Liver (tissue), 8 donors: ENCODE measurements at regions not wholly inside any gene's neighbourhood (a gene's known extent, or its start where the extent isn't known, plus 50 kb on each side); places are given as distances from the start of the nearest gene placed in this dataset.

ENCODE experiments used
- DNase-seq: peaks from one replicate; pipeline ENCODE4 v3.0.0-alpha.2; 2017; ENCODE audit warnings: low spot score
- H3K27ac ChIP-seq, 2 donors: one replicate each; pipeline ENCODE4 v1.7.0; 2013; ENCODE audit warnings: inconsistent platforms in 2 of 2, low read length in 2 of 2, control low read depth in 1 of 2, low read depth in 1 of 2, mild to moderate bottlenecking in 1 of 2
- H3K27me3 ChIP-seq, 4 donors: one replicate each; pipeline versions ENCODE4 v1.6.1 to v1.7.0; 2013; ENCODE audit warnings: low read length in 3 of 4, inconsistent platforms in 1 of 4, mild to moderate bottlenecking in 1 of 4, moderate library complexity in 1 of 4; ENCODE audit not compliant: control insufficient read depth in 4 of 4, insufficient read depth in 4 of 4
- H3K36me3 ChIP-seq, 4 donors: one replicate each; pipeline versions ENCODE4 v1.6.1 to v1.7.0; 2013; ENCODE audit warnings: low read length in 3 of 4, mild to moderate bottlenecking in 3 of 4, low read depth in 1 of 4, moderate library complexity in 1 of 4; ENCODE audit not compliant: control insufficient read depth in 4 of 4, insufficient read depth in 3 of 4
- H3K4me1 ChIP-seq, 4 donors: one replicate each; pipeline versions ENCODE4 v1.6.1 to v1.7.0; 2013; ENCODE audit warnings: low read length in 3 of 4, mild to moderate bottlenecking in 3 of 4, moderate library complexity in 1 of 4; ENCODE audit not compliant: control insufficient read depth in 4 of 4, insufficient read depth in 4 of 4
- H3K4me3 ChIP-seq, 3 donors: one replicate each; pipeline versions ENCODE4 v1.6.1 to v1.7.0; 2013; ENCODE audit warnings: low read length in 3 of 3, control low read depth in 1 of 3, low read depth in 1 of 3, mild to moderate bottlenecking in 1 of 3
- H3K9ac ChIP-seq, 2 donors: one replicate each; pipeline ENCODE4 v1.7.0; 2013; ENCODE audit warnings: low read length in 2 of 2, mild to moderate bottlenecking in 2 of 2, moderate library complexity in 2 of 2, control low read depth in 1 of 2, low read depth in 1 of 2
- H3K9me3 ChIP-seq, 4 donors: one replicate each; pipeline versions ENCODE4 v1.6.1 to v1.7.0; 2013; ENCODE audit warnings: low read length in 3 of 4; ENCODE audit not compliant: control insufficient read depth in 4 of 4
- FOXA1 ChIP-seq: IDR thresholded peaks from 2 replicates; pipeline ENCODE4 v1.6.1; 2016; ENCODE audit warnings: antibody characterized with exemption
- FOXA2 ChIP-seq: IDR thresholded peaks from 2 replicates; pipeline ENCODE4 v1.6.1; 2016; ENCODE audit warnings: antibody characterized with exemption
- GABPA ChIP-seq, 2 donors: IDR thresholded peaks in 1 of 2; conservative IDR thresholded peaks in 1 of 2; 2 replicates each; pipeline ENCODE4 v1.6.1; 2016; ENCODE audit warnings: antibody characterized with exemption in 2 of 2, mild to moderate bottlenecking in 1 of 2, moderate library complexity in 1 of 2
- HNF4A ChIP-seq, 2 donors: conservative IDR thresholded peaks; 2 replicates each; pipeline ENCODE4 v1.6.1; 2016; ENCODE audit warnings: antibody characterized with exemption in 2 of 2, mild to moderate bottlenecking in 2 of 2
- NR2F2 ChIP-seq: IDR thresholded peaks from 2 replicates; pipeline ENCODE4 v1.6.1; 2016; ENCODE audit warnings: antibody characterized with exemption
- RAD21 ChIP-seq, 2 donors: IDR thresholded peaks; 2 replicates each; pipeline ENCODE4 v1.6.1; 2016; ENCODE audit warnings: antibody characterized with exemption in 2 of 2, mild to moderate bottlenecking in 2 of 2
- RXRA ChIP-seq, 2 donors: IDR thresholded peaks; 2 replicates each; pipeline ENCODE4 v1.6.1; 2017 to 2018; ENCODE audit warnings: antibody characterized with exemption in 2 of 2, mild to moderate bottlenecking in 1 of 2
- SP1 ChIP-seq: IDR thresholded peaks from 2 replicates; pipeline ENCODE4 v1.6.1; 2018; ENCODE audit warnings: antibody characterized with exemption, mild to moderate bottlenecking
- YY1 ChIP-seq: IDR thresholded peaks from 2 replicates; pipeline ENCODE4 v1.6.1; 2016; ENCODE audit warnings: antibody characterized with exemption, mild to moderate bottlenecking
- WGBS: extraction: QIAGEN DNeasy Blood & Tissue Kit; methylation state at CpG from one replicate; pipeline ENCODE4 v1.1.7; 2013; 5-methylcytosine and 5-hydroxymethylcytosine counted together
- TF ChIP-seq, protein P1 (sequence below): fragments of 150-350 bp; IDR thresholded peaks from 2 replicates; pipeline ENCODE4 v1.5.1; 2017; ENCODE audit warnings: improper control_type of control experiment, low read depth, low read length; ENCODE audit not compliant: missing input control
- TF ChIP-seq, protein P2 (sequence below): IDR thresholded peaks from 2 replicates; pipeline ENCODE4 v1.6.1; 2016; ENCODE audit warnings: antibody characterized with exemption, mild to moderate bottlenecking
- TF ChIP-seq, protein P3 (sequence below): IDR thresholded peaks from 2 replicates; pipeline ENCODE4 v1.6.1; 2016; ENCODE audit warnings: antibody characterized with exemption
- TF ChIP-seq, protein P4 (sequence below): IDR thresholded peaks from 2 replicates; pipeline ENCODE4 v1.6.1; 2016; ENCODE audit warnings: antibody characterized with exemption
- donor health status: healthy.
- donor health status: healthy.
- donor health status: healthy.
- donor health status: healthy.
- donor health status: healthy.

DNA sequence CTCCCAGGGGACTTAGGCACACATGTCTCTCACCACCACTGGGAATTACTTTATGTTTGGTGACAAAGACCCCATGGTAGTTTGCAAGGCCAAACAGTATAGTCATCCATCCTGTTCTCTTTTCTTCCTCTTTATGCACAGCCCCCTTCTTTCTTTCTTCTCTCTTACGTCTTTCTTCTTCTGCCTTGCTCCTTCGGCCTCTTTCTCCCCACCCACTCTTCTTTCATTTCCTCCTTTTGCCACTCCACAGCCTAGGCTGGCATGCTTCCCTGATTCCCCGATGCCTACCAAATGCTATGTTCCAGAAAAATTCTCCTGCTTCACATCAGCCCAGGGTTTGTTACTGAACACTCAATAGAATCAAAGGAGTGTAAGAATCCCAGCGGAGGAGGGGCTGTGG is 62.4 kb upstream of the MKLN1 start (continued):
- TF ChIP-seq, protein P1, sequence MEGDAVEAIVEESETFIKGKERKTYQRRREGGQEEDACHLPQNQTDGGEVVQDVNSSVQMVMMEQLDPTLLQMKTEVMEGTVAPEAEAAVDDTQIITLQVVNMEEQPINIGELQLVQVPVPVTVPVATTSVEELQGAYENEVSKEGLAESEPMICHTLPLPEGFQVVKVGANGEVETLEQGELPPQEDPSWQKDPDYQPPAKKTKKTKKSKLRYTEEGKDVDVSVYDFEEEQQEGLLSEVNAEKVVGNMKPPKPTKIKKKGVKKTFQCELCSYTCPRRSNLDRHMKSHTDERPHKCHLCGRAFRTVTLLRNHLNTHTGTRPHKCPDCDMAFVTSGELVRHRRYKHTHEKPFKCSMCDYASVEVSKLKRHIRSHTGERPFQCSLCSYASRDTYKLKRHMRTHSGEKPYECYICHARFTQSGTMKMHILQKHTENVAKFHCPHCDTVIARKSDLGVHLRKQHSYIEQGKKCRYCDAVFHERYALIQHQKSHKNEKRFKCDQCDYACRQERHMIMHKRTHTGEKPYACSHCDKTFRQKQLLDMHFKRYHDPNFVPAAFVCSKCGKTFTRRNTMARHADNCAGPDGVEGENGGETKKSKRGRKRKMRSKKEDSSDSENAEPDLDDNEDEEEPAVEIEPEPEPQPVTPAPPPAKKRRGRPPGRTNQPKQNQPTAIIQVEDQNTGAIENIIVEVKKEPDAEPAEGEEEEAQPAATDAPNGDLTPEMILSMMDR: no peak

DNA sequence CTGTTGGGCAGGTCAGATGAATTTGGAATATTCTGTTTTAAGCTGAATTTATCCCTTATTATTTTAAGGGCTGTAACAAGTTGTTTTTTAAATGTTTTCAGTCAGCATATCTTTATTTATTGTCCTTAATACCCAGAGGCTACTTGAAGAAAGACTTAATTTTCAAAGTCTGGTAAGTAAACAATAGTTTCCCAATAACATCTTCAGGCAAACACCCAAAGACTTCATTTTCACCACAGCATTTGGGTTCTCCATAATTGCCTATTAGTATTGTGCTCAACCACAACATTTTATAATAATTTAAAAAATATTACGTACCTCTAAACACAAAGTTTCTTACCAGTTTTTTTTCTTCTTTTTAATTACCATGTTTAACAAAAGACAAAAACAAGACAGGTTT is 60.0 kb upstream of the MKLN1 start:
- no peaks in the 10 kb centered on the region for H3K27me3 ChIP-seq
- H3K9ac ChIP-seq: no peak overlapping the region
- H3K36me3 ChIP-seq: no peaks in the 10 kb centered on the region
- no peaks in the 10 kb centered on the region for H3K4me1 ChIP-seq
- H3K9me3 ChIP-seq: no peaks in the 10 kb centered on the region
- H3K27ac ChIP-seq: no peak overlapping the region
- H3K4me3 ChIP-seq: no peak overlapping the region
- WGBS: 96% methylated on average over 1 of the region's 1 CpG
- DNase-seq: no peak
- TF ChIP-seq, protein P1: no peak
- TF ChIP-seq YY1: no peak
- no peak for TF ChIP-seq FOXA1
- no peak for TF ChIP-seq NR2F2
- TF ChIP-seq, protein P2, sequence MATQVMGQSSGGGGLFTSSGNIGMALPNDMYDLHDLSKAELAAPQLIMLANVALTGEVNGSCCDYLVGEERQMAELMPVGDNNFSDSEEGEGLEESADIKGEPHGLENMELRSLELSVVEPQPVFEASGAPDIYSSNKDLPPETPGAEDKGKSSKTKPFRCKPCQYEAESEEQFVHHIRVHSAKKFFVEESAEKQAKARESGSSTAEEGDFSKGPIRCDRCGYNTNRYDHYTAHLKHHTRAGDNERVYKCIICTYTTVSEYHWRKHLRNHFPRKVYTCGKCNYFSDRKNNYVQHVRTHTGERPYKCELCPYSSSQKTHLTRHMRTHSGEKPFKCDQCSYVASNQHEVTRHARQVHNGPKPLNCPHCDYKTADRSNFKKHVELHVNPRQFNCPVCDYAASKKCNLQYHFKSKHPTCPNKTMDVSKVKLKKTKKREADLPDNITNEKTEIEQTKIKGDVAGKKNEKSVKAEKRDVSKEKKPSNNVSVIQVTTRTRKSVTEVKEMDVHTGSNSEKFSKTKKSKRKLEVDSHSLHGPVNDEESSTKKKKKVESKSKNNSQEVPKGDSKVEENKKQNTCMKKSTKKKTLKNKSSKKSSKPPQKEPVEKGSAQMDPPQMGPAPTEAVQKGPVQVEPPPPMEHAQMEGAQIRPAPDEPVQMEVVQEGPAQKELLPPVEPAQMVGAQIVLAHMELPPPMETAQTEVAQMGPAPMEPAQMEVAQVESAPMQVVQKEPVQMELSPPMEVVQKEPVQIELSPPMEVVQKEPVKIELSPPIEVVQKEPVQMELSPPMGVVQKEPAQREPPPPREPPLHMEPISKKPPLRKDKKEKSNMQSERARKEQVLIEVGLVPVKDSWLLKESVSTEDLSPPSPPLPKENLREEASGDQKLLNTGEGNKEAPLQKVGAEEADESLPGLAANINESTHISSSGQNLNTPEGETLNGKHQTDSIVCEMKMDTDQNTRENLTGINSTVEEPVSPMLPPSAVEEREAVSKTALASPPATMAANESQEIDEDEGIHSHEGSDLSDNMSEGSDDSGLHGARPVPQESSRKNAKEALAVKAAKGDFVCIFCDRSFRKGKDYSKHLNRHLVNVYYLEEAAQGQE: no peak
- no peak for TF ChIP-seq RAD21 (IDR thresholded peaks at IDR 0.05)
- no peak for TF ChIP-seq GABPA (IDR thresholded peaks at IDR 0.05 in 1 of 2, conservative IDR thresholded peaks at IDR 0.05 in 1 of 2)

DNA sequence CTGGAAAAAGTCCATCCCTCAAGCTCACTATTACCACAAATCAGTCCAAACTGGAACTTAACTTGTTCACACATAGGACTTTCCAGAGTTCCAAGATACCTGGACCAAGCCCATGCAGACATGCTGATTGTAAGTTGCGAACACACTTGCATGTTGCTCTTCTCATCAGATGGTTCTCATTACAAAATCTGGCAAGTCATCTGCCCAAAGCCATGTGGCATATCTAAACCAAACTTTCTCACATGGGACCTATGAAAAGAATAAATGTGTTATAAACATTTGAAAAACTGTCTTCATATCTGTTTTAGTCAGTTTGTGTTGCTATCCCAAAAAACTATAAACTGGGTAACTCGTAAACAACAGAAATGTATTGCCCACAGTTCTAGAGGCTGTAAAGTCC is 58.8 kb upstream of the MKLN1 start:
- Histone ChIP-seq H3K4me1 (no peaks in the 10 kb centered on the region), H3K4me3 (no peak overlapping the region), H3K27ac (no peak overlapping the region), H3K27me3 (no peaks in the 10 kb centered on the region), H3K36me3 (no peaks in the 10 kb centered on the region), H3K9me3 (no peaks in the 10 kb centered on the region), H3K9ac (no peak overlapping the region)
- no peak for DNase-seq
- 76% methylated on average over 2 of the region's 2 CpGs for WGBS
- TF ChIP-seq, protein P2: no peak
- TF ChIP-seq, protein P3, sequence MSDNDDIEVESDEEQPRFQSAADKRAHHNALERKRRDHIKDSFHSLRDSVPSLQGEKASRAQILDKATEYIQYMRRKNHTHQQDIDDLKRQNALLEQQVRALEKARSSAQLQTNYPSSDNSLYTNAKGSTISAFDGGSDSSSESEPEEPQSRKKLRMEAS: no peak
- TF ChIP-seq NR2F2 (no peak), RXRA (IDR thresholded peaks at IDR 0.05) (no peak), FOXA1 (no peak), HNF4A (conservative IDR thresholded peaks at IDR 0.05) (no peak), FOXA2 (no peak), RAD21 (IDR thresholded peaks at IDR 0.05) (no peak), SP1 (no peak)
- TF ChIP-seq, protein P1: no peak
- TF ChIP-seq, protein P4, sequence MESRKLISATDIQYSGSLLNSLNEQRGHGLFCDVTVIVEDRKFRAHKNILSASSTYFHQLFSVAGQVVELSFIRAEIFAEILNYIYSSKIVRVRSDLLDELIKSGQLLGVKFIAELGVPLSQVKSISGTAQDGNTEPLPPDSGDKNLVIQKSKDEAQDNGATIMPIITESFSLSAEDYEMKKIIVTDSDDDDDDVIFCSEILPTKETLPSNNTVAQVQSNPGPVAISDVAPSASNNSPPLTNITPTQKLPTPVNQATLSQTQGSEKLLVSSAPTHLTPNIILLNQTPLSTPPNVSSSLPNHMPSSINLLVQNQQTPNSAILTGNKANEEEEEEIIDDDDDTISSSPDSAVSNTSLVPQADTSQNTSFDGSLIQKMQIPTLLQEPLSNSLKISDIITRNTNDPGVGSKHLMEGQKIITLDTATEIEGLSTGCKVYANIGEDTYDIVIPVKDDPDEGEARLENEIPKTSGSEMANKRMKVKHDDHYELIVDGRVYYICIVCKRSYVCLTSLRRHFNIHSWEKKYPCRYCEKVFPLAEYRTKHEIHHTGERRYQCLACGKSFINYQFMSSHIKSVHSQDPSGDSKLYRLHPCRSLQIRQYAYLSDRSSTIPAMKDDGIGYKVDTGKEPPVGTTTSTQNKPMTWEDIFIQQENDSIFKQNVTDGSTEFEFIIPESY: no peak
